ENCODE measurements at regions not wholly inside any gene's neighbourhood (a gene's known extent, or its start where the extent isn't known, plus 50 kb on each side); places are given as distances from the start of the nearest gene placed in this dataset.

DNA sequence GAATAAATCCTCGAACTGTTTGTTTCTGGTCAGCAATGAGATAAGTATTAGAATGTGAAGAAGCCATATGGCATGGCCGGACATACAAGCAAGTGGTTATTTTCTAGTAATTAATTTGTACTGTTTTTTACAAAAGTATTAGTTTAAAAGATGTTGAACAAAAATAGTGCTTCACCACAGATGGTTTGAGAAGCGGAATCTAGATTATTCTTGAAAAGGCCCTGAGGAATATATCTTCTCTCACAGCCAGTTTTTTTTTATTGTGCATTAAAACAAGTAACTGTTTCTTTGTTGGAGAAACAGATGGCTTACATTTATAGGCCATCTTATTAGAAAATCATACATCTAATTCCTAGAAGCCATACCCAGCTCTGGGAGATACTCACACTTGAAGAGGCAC lies 153.3 kb downstream of the TMEM26 start:
- H3K9me2 ChIP-seq (replicated peaks; ENCODE audit: insufficient read depth, low read length), result no peaks in the 10 kb centered on the region
- no peak overlapping the region for H3K9ac ChIP-seq (ENCODE audit: low read length)
- H2AFZ ChIP-seq (ENCODE audit: low read depth, low read length, severe bottlenecking), result no peak overlapping the region
- H4K20me1 ChIP-seq (ENCODE audit: low read depth, low read length), result no peaks in the 10 kb centered on the region
- no peaks in the 10 kb centered on the region for H3F3A ChIP-seq (ENCODE audit: insufficient read depth)
- no peaks in the 10 kb centered on the region for H3K79me2 ChIP-seq (ENCODE audit: insufficient read depth, low read length)
- no peaks in the 10 kb centered on the region; the same call in 1 of the 2 replicates for H3K36me3 ChIP-seq (ENCODE audit: low read length)
- no peaks in the 10 kb centered on the region for H3K27me3 ChIP-seq (ENCODE audit: low read length)
- H3K9me3 ChIP-seq (ENCODE audit: insufficient read depth, low read length), result no peaks in the 10 kb centered on the region
- no peak overlapping the region for H3K4me2 ChIP-seq (ENCODE audit: low read depth, low read length, poor library complexity, severe bottlenecking)
- no peak overlapping the region for H3K27ac ChIP-seq (ENCODE audit: low read depth, low read length)
- TF ChIP-seq, protein P1, sequence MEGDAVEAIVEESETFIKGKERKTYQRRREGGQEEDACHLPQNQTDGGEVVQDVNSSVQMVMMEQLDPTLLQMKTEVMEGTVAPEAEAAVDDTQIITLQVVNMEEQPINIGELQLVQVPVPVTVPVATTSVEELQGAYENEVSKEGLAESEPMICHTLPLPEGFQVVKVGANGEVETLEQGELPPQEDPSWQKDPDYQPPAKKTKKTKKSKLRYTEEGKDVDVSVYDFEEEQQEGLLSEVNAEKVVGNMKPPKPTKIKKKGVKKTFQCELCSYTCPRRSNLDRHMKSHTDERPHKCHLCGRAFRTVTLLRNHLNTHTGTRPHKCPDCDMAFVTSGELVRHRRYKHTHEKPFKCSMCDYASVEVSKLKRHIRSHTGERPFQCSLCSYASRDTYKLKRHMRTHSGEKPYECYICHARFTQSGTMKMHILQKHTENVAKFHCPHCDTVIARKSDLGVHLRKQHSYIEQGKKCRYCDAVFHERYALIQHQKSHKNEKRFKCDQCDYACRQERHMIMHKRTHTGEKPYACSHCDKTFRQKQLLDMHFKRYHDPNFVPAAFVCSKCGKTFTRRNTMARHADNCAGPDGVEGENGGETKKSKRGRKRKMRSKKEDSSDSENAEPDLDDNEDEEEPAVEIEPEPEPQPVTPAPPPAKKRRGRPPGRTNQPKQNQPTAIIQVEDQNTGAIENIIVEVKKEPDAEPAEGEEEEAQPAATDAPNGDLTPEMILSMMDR (IDR thresholded peaks at IDR 0.05; ENCODE audit: insufficient read depth, low read length, poor library complexity, severe bottlenecking), result no peak
- TF ChIP-seq EZH2phosphoT487 (conservative IDR thresholded peaks at IDR 0.05; ENCODE audit: low read length), result no peak
- no peak overlapping the region for H3K4me3 ChIP-seq (ENCODE audit: insufficient read depth, low read length, poor library complexity, severe bottlenecking)

DNA sequence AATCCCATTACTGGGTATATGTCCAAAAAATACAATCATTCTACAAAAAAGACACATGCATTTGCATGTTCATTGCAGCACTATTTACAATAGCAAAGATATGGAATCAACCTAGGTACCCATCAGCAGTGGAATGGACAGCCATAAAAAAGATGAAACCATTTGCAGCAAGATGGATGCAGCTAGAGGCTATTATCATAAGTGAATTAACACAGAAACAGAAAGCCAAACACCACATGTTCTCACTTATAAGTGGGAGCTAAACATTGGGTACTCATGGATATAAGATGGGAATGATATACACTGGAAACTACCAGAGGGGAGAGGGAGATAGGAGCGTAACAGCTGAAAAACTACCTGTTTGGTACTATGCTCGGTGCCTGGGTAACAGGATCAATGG lies 154.0 kb downstream of the TMEM26 start:
- Histone ChIP-seq H3K9me3 (ENCODE audit: insufficient read depth, low read length) (no peaks in the 10 kb centered on the region), H4K20me1 (ENCODE audit: low read depth, low read length) (no peaks in the 10 kb centered on the region), H3K27me3 (ENCODE audit: low read length) (no peaks in the 10 kb centered on the region), H3K36me3 (ENCODE audit: low read length) (no peaks in the 10 kb centered on the region; the same call in 1 of the 2 replicates), H3F3A (ENCODE audit: insufficient read depth) (no peaks in the 10 kb centered on the region), H3K27ac (ENCODE audit: low read depth, low read length) (no peak overlapping the region), H3K9me2 (replicated peaks; ENCODE audit: insufficient read depth, low read length) (no peaks in the 10 kb centered on the region), H2AFZ (ENCODE audit: low read depth, low read length, severe bottlenecking) (no peak overlapping the region), H3K4me3 (ENCODE audit: insufficient read depth, low read length, poor library complexity, severe bottlenecking) (no peak overlapping the region), H3K4me2 (ENCODE audit: low read depth, low read length, poor library complexity, severe bottlenecking) (no peak overlapping the region), H3K79me2 (ENCODE audit: insufficient read depth, low read length) (no peaks in the 10 kb centered on the region), H3K9ac (ENCODE audit: low read length) (no peak overlapping the region)
- TF ChIP-seq EZH2phosphoT487 (conservative IDR thresholded peaks at IDR 0.05; ENCODE audit: low read length), result no peak
- TF ChIP-seq, protein P1 (IDR thresholded peaks at IDR 0.05; ENCODE audit: insufficient read depth, low read length, poor library complexity, severe bottlenecking), result no peak

DNA sequence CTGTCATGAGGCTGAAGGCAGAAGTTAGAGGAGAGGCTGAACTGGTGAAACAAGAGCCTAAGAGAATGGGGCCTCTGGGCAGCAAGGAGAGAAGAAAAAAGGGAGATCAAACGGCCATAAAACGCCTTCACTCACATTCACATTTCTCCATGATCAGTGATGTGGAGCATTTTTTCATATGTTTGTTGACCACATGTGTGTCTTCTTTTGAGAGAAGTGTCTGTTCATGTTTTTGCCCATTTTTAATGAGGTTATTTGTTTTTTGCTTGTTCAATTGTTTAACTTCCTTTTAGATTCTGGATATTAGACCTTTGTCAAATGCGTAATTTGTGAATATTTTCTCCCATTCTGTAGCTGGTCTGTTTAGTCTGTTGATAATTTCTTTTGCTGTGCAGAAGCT lies 155.0 kb downstream of the TMEM26 start:
- no peak overlapping the region for H3K4me3 ChIP-seq (ENCODE audit: insufficient read depth, low read length, poor library complexity, severe bottlenecking)
- H3F3A ChIP-seq (ENCODE audit: insufficient read depth), result no peaks in the 10 kb centered on the region
- no peak overlapping the region for H3K9ac ChIP-seq (ENCODE audit: low read length)
- no peak for TF ChIP-seq EZH2phosphoT487 (conservative IDR thresholded peaks at IDR 0.05; ENCODE audit: low read length)
- H3K36me3 ChIP-seq (ENCODE audit: low read length), result no peaks in the 10 kb centered on the region
- no peak overlapping the region for H3K27ac ChIP-seq (ENCODE audit: low read depth, low read length)
- H2AFZ ChIP-seq (ENCODE audit: low read depth, low read length, severe bottlenecking), result no peak overlapping the region
- H3K79me2 ChIP-seq (ENCODE audit: insufficient read depth, low read length), result no peaks in the 10 kb centered on the region
- no peaks in the 10 kb centered on the region for H3K9me2 ChIP-seq (replicated peaks; ENCODE audit: insufficient read depth, low read length)
- no peak overlapping the region for H3K4me2 ChIP-seq (ENCODE audit: low read depth, low read length, poor library complexity, severe bottlenecking)
- H4K20me1 ChIP-seq (ENCODE audit: low read depth, low read length), result no peaks in the 10 kb centered on the region
- no peaks in the 10 kb centered on the region for H3K27me3 ChIP-seq (ENCODE audit: low read length)
- no peaks in the 10 kb centered on the region for H3K9me3 ChIP-seq (ENCODE audit: insufficient read depth, low read length)

DNA sequence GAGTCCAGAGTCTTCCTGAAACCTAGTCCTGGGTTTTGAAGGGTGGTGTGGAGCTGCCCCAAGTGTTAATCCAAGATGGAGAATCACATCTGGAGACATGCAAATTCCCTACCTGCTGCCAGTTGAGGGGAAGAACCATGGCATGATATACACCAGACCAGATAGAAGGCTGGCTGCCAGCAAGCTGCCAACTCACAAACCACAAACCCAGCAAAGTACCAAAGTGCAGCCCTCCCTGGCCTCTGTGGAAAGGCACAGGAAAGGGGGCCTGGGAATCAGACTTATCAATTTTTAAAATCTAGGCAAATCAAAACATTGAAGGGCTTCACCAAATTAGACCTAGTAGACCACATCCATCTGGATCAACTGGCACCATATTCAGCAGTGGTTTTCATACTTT lies 157.0 kb downstream of the TMEM26 start:
- H3K9ac ChIP-seq (ENCODE audit: low read length), result no peak overlapping the region
- no peaks in the 10 kb centered on the region for H3K79me2 ChIP-seq (ENCODE audit: insufficient read depth, low read length)
- H3K9me2 ChIP-seq (replicated peaks; ENCODE audit: insufficient read depth, low read length), result no peaks in the 10 kb centered on the region
- H3K9me3 ChIP-seq (ENCODE audit: insufficient read depth, low read length), result no peaks in the 10 kb centered on the region
- no peak for TF ChIP-seq EZH2phosphoT487 (conservative IDR thresholded peaks at IDR 0.05; ENCODE audit: low read length)
- TF ChIP-seq, protein P1 (IDR thresholded peaks at IDR 0.05; ENCODE audit: insufficient read depth, low read length, poor library complexity, severe bottlenecking), result no peak
- H3F3A ChIP-seq (ENCODE audit: insufficient read depth), result no peaks in the 10 kb centered on the region
- no peak overlapping the region for H2AFZ ChIP-seq (ENCODE audit: low read depth, low read length, severe bottlenecking)
- H3K36me3 ChIP-seq (ENCODE audit: low read length), result no peaks in the 10 kb centered on the region
- H3K4me2 ChIP-seq (ENCODE audit: low read depth, low read length, poor library complexity, severe bottlenecking), result no peak overlapping the region
- no peak overlapping the region for H3K27ac ChIP-seq (ENCODE audit: low read depth, low read length)
- no peak overlapping the region for H3K4me3 ChIP-seq (ENCODE audit: insufficient read depth, low read length, poor library complexity, severe bottlenecking)
- H3K27me3 ChIP-seq (ENCODE audit: low read length), result no peaks in the 10 kb centered on the region
- H4K20me1 ChIP-seq (ENCODE audit: low read depth, low read length), result no peaks in the 10 kb centered on the region

All from SU-DHL-6 (cell line).